ENCODE measurements at regions not wholly inside any gene's neighbourhood (a gene's known extent, or its start where the extent isn't known, plus 50 kb on each side); places are given as distances from the start of the nearest gene placed in this dataset.

DNA sequence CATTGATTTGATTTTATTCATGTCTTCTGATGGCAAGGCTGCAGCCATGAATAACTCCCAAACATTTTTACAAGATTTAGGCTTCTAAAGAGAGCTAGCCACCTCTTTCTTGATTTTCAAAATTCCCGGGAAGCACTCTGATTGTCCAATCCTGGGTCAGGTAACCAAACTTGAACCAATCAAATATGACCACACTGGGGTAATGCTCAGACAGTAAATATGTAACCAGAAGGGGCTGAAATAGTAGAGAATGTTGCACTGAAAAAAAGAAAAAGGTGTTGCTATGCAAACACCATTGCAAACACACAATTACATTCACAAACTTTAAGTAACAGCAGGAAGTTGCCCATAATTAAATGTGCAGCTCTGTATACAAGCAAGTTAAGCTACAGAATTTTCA is 112.9 kb upstream of the IQCM start:
- DNase-seq (ENCODE audit: low read depth) = no peak

DNA sequence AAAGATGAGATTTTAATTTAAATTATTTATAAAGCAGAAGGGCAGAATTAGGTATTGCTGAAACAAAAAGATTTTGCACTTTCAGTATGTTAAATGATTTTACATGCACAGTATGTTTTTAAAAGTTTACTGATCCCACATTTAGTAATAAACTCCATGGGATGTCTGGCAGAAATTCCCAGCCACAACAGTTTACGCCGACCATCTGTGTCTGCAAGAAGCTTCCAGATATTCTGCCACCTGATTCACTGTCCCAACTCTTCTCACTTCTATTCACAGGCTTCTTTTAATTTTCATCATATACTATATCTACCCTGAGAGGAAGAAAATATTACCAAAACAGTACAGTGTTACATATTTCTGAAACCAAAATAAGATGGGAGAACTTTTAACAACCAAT is 115.8 kb upstream of the IQCM start:
- DNase-seq (ENCODE audit: low read depth) = no peak

DNA sequence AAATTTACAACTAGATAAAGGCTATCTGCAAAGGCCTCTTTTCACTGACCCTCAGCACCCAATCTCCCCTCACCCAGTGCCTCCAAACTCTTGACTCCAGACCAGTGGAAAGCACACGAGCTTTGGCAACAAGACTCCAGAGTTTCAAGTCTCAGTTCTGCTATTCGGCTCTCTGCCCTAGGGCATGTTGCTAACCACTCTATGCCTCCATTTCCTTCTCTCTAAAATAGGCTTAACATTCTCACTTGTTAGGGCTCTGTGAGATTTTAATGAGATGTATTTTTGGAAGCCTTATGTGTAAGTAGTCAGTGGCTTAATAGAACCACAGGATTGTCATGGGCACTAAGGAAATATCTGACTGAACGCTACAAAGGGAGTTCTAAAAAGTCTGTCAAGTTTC is 116.5 kb upstream of the IQCM start:
- DNase-seq (ENCODE audit: low read depth) = no peak

DNA sequence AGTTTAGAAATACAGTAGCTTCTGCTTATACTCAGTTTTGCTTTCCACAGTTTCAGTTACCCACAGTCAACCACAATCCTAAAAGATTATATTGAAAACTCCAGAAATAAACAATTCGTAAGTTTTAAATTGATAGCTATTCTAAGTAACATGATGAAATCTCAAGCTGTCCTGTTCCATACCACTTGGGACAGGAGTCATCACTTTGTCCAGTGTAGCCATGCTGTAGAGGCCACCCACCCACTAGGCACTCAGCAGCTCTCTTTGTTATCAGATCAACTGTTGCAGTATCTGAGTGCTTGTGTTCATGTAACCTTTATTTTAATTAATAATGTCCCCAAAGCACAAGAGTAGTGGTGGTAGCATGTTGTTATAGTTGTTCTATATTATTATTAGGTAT is 117.5 kb upstream of the IQCM start:
- DNase-seq (ENCODE audit: low read depth) = no peak

DNA sequence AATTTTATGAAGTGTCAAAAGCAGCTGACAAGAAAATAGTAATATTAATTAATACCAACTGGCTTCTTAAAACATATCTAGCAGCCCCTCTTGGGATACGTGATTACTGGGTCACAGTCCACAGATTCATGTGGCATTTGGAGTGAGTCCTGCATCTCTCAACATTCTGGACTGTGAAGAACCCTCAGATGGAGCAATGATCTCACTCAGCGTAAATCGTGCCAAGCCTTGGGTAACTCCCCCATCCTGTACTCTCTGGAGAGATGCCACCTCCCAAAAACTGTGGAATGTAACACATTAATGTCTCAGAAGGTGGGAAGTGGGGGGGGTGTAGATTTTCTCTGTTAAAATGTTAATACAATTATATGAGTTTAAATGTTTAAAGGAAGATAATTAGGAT is 118.2 kb upstream of the IQCM start:
- no peak for DNase-seq (ENCODE audit: low read depth)

DNA sequence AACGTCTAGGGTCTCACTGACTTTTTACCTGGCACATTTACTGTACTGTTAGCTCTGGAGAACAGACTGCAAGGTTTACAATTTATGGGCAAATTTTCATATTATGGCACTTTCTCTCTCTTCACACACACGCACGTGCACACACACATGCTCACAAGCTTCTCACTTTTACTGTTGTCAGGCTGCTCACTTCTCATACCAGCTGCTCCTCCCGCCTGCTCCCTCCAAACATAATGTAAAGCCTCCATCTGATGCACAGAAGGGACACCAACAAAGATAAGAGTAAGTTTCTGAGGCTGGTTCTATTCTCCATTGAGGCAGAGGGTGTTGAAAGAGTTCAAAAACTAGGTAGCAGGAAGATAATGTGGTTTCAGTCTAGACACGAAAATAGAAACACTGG is 128.9 kb upstream of the DCLK2 start:
- DNase-seq (ENCODE audit: low read depth) = no peak

DNA sequence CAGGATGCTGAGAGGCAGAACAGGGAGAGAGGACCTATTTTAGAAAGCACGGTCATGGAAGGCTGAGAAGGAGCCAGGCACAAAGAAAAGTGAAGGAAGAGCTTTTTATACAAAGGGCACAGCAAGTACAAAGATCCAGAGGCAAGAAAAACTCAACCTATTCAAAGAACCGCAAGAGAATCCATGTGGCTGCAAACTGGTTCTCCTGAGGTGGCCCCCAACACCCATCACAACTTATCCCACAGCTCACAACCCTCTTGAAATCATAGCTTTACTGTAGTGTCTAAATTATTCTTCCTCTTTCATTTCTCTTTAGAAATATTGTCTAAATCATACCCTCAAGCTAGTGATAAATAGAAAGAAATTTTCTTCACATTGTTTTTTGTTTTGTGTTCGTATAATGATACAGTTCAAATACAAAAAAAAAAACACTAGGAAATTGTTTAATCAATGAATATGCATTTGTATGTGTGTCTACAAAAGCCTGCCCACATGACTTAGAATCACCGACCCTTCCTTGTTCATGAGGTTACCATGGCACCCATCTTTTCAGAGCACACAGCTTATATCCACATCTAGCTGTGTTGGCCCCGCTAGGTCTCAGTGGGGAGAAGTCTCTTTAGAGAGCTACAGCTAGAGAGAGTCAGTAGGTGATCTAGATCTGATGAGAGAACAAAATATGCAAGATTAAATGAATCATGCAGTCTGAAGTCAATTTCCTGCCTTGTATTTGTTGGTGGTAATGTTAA is 126.9 kb upstream of the DCLK2 start:
- no peak for DNase-seq (ENCODE audit: low read depth)

DNA sequence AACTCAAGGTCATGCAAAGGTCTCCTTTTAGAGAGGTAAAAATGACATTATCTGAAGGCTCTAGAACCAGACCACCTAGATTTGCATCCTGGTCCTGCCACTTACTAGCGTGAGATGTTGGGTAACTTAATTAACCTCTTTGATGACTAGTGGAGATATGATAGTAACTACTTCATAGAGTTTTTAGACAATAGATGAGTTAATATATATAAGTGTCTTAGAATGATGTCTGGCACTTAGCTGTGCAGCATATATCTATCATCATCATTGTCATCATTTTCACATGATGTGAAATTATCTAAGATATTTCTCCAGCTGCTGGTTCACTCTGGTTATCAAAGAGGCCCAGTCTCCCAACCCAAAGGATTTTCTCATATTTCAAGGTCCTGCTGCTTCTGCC is 126.1 kb upstream of the DCLK2 start:
- no peak for DNase-seq (ENCODE audit: low read depth)

DNA sequence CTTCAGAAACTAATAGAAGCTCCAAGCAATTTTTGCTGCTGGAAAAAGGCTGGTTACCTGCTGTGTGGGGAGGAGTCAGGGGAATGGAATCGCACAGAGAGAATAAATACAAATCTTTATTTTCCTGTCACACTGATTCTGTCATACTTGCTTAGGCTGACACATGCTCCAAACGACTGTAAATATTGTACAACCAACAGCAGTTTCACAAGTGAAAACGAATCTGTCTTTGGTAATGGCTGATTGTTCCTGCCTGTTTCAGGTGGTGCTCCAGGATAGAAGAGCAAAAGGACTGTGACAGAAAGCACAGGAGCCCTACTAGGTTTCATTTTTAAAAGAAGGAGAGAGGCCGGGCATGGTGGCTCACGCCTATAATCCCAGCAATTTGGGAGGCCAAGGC is 125.5 kb upstream of the DCLK2 start:
- DNase-seq (ENCODE audit: low read depth) = no peak

DNA sequence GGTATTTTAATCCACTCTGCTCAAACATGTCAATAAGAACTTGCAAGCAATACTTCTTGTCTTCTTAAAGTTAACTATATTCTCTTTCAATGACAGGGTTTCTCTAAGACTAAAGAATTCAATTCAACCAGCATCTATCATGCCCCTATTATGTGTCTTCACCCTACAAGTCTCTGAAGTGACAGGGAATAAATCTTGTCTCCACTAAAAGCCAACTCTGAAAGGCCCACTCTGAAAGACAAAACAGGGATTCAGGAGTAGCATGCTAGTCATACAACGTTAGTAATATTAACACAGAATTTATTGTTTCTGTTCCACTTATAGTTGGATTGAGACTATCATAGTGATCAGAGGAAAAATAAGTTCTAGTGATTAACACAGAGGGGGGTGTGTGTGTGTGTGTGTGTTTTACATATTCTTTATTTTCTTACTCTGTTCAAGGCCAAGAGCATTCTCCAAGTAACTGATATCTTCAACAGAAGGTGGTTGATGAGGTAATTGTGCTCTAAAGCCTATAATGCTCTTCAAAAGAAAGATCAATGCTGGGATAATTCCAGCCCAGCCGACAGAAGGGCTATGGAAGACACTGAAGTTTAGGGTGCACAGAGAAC is 122.4 kb upstream of the DCLK2 start:
- no peak for DNase-seq (ENCODE audit: low read depth)

DNA sequence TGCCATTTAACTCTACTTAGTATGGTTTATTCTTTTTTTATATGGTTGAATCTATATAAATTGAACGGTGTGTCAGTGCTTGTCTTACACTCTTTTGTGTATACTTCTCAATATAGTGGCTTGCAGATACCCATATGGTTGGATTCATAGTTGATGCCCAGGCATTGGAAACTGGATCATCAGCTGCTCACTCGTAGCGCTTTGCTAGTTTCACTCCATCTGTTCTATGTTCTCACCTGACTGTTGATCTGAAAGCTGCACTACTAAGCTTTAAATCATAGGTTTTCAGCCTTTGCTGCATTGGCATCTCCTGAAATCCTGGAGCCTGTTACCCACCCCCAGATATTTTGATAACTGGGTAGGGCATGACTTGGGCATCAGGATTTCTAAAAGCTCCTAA is 121.6 kb upstream of the DCLK2 start:
- DNase-seq (ENCODE audit: low read depth) = no peak

DNA sequence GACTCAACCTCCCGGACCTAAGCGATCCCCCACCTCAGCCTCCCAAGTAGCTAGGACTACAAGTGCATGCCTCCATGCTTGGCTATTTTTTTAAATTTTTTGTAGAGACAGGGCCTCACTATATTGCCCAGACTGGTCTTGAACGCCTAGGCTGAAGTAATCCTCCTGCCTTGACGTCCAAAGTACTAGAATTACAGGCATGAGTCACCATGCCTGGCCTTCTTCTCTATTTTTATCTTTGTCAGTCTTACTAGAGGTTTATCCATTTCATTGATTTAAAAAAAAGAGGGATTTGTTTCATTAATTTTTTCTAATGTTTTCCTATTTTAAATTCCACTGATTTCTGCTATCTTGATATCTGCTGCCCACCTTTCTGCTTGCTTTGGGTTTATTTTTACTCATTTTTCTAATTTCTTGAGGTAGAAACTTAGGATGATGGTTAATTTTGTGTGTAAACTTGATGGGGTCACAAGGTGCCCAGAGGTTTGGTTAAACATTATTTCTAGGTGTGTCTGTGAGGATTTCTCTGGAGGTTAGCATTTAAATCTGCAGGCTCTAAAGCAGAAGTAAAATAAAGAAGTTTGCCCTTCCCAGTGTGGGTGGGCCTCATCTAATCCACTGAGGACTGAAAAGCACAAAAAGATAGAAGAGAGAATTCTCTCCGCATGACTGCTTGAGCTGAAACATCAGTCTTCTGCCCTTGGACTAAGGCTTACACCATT is 116.2 kb upstream of the DCLK2 start:
- DNase-seq (ENCODE audit: low read depth) = no peak

DNA sequence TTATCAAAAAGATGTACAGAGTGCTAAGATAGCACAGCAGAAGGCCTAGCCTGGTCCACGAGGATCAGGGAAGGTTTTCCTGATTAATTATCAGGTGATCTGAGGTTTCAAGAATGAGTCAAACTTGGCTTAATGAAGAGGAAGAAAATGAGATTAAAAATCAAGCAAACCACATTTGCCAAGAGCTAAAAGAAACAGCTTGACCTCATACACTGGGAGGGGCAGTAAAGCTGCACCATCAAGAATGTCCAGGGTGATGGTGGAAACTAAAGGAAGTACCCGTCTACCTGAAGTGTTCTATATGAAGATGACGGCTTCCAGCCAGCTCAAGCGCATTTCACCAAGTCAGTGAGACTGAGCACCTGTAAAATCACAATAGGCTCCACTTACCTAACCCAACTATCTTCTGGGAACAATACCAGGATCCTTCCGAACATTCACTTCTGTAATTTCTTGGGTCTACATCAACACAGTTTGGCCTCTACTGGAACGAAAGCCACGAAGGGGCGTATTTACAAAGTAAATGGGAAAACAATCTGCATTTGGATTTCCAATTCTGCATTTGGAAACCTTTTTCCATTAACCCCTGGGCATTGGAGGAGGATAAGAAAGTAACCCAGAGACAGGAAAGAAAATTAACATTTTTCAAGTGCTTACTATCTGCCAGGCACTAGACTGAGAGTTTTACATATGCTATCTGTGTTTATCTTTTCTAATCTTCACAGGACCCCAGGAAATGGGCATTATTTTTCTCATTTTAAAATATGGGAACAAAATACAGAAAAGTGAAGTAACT is 114.0 kb upstream of the DCLK2 start:
- DNase-seq (ENCODE audit: low read depth) = no peak

DNA sequence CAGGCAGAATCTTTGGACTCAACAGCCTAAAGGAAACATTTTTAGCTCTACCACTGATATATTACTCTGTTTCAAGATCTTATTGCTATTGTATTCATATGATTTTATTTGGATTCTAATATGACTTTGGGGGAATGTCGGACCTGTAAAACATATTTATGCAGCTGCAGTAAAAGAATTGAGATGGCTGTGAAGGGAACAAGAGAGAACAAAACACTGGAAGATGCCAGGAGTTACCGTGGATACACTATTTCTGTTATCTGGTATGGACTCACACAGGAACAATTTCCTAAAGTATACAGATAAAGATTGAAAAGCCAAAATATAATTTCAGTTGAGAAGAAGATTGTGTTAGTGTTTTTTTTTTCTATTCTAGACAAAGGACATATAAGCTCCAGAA is 113.0 kb upstream of the DCLK2 start:
- DNase-seq (ENCODE audit: low read depth) = no peak

DNA sequence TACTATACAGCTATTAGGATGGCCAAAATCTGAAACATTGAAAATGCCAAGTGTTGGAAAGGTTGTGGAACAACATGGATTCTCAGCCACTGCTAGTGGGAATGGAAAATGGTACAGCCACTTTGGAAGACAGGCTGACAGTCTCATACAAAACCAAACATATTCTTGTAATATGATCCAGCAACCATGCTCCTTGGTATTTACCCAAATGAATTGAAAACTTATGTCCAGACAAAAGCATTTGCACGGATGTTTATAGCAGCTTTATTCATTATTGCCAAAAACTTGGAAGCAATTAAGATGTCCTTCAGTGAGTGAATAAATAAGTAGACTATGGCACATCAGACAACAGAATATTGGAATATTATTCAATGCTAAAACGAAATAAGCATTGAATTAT is 105.8 kb upstream of the DCLK2 start:
- DNase-seq (ENCODE audit: low read depth) = no peak

DNA sequence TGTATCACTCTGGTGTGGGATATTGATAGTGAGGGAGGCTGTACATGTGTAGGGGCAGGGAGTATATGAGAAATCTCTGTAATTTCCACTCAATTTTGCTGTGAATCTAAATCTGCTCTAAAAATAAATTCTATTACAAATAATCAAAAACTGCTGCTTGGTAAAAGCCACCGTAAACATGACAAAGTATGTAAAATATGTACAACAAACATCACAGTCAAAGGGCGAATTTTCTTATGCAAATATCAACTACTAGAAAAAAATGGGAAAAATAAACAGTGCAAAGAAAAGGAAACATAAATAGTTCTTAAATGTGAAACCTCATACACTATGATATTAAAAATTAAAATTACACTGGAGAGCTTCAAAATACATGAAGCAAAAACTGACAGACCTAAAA is 105.1 kb upstream of the DCLK2 start:
- DNase-seq (ENCODE audit: low read depth) = no peak

DNA sequence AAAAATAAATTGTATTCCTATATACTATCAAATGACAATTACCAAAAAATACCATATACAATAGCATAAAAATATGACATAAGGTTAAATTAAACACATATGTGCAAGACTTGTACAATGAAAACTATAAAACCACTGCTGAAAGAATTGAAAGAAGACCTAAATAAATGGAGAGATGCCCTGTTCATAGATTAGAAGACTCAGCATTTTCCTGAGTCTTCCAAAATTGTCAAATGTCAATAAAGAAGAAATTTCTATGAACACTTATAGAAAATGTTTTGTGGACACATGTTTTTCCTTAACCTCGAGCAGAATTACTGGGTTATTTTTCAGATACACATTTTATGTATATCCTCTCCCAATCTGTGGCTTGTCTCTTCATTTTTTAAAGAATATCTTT is 103.1 kb upstream of the DCLK2 start:
- no peak for DNase-seq (ENCODE audit: low read depth)

DNA sequence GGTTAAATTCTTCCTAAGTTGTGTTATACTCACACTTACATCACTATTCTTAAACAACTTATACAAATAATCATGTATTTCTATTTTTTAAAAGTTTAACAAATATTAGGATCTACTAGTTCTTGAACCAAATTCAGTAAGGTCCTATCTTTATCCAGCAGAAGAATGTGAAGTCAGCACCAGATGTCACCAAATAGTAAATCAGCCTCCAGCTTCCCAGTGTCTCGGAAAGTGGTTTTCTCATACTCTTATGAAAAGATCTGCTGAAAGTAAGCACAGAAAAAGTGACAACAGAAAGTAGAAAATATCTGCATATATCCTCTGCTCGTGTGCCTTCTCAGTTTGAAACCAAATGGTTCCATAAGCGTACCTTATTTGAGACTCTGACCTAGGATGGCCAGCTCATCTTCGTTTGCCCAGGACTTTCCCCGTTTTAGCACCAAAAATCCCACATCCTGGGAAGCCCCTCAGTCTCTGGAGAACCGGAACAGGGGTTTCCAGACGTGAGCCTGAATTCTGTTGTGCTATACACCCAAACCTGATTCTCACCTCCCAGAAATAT is 98.0 kb upstream of the DCLK2 start:
- no peak for DNase-seq (ENCODE audit: low read depth)

DNA sequence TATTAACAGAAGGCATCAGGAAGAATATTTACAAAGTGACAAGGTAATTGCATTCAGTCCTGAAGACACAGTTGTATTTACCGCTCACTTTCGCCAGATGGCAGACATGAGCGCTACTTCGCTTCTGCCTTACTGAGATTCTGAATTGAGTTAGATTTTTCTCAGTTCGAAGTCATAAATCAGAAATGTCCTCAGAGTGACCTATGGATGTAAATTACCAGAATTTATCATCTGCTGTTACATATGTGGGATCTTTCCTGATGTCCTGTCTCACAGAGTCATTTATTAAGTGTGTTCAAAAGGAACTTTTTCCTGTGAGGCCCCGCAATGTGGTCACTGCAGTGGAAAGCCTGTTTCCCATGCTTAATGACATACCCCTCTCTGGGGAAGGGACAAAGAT is 97.3 kb upstream of the DCLK2 start:
- DNase-seq (ENCODE audit: low read depth) = peak; percentile 17

DNA sequence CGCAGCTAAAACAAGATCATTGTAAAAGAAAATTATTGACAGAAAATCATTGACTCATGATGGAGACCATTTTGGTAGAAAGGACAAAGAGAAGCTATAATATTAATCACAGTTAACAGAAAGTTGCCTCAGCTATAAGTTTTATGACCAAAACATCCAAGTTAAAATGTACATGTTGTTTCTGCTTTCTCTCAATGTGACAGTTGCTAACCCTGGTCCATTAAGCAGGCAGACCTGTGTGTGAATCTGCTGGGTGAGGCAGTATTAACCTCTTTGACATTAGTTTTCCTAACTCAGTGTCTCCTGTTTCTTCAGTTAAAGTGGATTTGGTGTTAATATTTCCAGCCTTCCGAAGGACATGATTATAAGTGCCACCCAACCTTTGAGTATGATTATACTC is 94.8 kb upstream of the DCLK2 start:
- no peak for DNase-seq (ENCODE audit: low read depth)

DNA sequence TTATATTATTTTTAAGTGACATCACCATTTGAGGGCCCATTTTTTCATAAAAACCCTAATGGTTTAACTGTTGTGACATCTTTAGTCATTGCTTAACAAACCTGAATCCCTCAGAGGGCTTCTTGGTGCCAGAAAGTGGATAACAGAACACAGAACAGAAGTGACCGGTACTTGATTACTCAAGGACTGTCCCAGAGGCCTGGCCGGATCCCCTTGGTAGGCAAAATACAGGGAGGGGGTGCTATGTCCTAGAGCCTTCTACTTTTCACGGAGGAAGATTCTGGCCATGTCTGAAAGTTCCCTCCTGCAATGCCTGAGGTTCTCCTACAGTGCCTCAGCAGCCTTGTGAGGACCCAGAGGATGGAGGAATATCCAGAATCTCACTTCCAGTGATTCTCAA is 94.3 kb upstream of the DCLK2 start:
- no peak for DNase-seq (ENCODE audit: low read depth)

DNA sequence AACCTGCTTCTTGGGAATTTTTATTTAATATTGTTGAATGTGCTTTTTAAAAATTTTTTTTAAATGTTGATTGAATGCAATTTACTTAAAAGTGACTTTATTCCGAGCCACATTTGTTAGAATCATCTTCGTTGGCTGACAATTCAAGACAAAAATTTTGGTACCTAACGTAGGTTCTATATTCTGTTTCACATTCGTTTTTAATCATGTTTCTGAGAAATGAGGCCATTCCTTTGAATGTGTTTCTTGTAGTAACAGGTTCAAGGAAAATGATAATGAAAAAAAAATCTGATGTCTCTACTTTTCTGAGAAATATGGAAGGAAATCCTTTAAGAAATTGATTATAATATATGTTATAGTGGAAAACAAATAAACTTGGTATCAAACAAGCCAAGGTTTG is 92.3 kb upstream of the DCLK2 start:
- DNase-seq (ENCODE audit: low read depth) = no peak

All from activated T-cell treated with anti-CD3 and anti-CD28 coated beads for 48 hours (primary cell).